Thyroid gland (tissue), 4 donors: ENCODE measurements at regions not wholly inside any gene's neighbourhood (a gene's known extent, or its start where the extent isn't known, plus 50 kb on each side); places are given as distances from the start of the nearest gene placed in this dataset.

Experiments
- POLR2A ChIP-seq, 2 donors: fragments of 450-650 bp; IDR thresholded peaks; one replicate each; pipeline ENCODE4 v1.6.1; 2017; ENCODE audit warnings: antibody characterized with exemption in 2 of 2, mild to moderate bottlenecking in 2 of 2, moderate library complexity in 1 of 2
- TF ChIP-seq, protein P1 (sequence below), 6 experiments: fragments of 200-600 bp in 3 of 6; fragments of 450-650 bp in 3 of 6; sonication (generic) in 3 of 6; IDR thresholded peaks; one replicate each; pipeline ENCODE4 v1.5.1; 2016 to 2019; ENCODE audit warnings: antibody characterized with exemption in 6 of 6, mild to moderate bottlenecking in 2 of 6, inconsistent platforms in 1 of 6, moderate library complexity in 1 of 6

DNA sequence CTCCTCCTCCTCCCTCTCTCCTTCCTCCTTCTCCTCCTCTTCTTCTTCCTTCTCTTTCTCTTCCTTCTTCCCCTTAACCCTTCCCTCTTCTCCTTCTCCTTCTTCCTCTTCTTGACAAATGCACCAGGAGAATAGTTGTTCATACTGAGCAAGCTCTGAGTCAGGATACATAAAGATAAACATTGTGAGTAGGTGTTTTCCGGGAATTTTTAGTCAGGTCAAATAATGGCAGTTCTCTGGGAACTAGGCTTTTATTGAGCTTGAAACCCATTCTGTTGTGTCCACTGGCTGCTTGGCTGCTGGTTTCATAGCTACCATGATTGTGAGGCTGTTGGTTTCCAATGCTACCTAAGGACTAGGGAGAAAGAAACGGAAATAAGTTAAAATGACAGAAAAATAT, 1144.7 kb upstream of the DDX18 start:
- no peak for TF ChIP-seq POLR2A (IDR thresholded peaks at IDR 0.05)
- TF ChIP-seq, protein P1, sequence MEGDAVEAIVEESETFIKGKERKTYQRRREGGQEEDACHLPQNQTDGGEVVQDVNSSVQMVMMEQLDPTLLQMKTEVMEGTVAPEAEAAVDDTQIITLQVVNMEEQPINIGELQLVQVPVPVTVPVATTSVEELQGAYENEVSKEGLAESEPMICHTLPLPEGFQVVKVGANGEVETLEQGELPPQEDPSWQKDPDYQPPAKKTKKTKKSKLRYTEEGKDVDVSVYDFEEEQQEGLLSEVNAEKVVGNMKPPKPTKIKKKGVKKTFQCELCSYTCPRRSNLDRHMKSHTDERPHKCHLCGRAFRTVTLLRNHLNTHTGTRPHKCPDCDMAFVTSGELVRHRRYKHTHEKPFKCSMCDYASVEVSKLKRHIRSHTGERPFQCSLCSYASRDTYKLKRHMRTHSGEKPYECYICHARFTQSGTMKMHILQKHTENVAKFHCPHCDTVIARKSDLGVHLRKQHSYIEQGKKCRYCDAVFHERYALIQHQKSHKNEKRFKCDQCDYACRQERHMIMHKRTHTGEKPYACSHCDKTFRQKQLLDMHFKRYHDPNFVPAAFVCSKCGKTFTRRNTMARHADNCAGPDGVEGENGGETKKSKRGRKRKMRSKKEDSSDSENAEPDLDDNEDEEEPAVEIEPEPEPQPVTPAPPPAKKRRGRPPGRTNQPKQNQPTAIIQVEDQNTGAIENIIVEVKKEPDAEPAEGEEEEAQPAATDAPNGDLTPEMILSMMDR (IDR thresholded peaks at IDR 0.05), result no peak
